ENCODE measurements at regions not wholly inside any gene's neighbourhood (a gene's known extent, or its start where the extent isn't known, plus 50 kb on each side); places are given as distances from the start of the nearest gene placed in this dataset.
"Not testable (repeated sequence)": the region's sequence is repeated elsewhere in the genome, so short reads cannot be mapped to it uniquely, and the experiment has no call there.

DNA sequence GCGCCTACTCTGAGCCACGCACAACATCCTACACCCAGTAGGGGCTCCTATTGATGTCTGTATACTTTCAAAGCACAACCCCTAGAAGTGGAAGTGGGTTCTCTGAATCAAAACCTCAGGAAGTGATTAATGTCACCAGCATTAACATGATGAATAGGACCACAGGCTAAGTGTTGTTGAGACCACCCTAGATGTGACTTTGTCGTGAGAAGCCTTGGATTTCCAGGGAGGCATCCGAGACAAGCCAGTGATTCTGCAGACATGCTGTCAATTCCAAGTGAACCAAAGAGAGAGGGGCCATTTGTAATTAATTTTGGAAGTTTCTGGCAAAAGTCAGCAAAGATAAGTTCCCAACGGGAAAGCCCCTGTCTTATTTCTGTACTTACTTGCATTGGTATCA lies 493.0 kb downstream of the ZIC3 start:
- H3K27ac ChIP-seq, result no peak overlapping the region
- no peak overlapping the region for H3K4me3 ChIP-seq
- H3K27me3 ChIP-seq, result no peaks in the 10 kb centered on the region
- no peaks in the 10 kb centered on the region for H3K9me3 ChIP-seq
- no peaks in the 10 kb centered on the region for H3K36me3 ChIP-seq
- no peaks in the 10 kb centered on the region for H3K4me1 ChIP-seq
- intact Hi-C loops (cut with DNase I), result no loop called here
- DNase-seq (ENCODE audit: low spot score in 2 of 2), result no peak
- TF ChIP-seq, protein P1, sequence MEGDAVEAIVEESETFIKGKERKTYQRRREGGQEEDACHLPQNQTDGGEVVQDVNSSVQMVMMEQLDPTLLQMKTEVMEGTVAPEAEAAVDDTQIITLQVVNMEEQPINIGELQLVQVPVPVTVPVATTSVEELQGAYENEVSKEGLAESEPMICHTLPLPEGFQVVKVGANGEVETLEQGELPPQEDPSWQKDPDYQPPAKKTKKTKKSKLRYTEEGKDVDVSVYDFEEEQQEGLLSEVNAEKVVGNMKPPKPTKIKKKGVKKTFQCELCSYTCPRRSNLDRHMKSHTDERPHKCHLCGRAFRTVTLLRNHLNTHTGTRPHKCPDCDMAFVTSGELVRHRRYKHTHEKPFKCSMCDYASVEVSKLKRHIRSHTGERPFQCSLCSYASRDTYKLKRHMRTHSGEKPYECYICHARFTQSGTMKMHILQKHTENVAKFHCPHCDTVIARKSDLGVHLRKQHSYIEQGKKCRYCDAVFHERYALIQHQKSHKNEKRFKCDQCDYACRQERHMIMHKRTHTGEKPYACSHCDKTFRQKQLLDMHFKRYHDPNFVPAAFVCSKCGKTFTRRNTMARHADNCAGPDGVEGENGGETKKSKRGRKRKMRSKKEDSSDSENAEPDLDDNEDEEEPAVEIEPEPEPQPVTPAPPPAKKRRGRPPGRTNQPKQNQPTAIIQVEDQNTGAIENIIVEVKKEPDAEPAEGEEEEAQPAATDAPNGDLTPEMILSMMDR (IDR thresholded peaks at IDR 0.05), result no peak

DNA sequence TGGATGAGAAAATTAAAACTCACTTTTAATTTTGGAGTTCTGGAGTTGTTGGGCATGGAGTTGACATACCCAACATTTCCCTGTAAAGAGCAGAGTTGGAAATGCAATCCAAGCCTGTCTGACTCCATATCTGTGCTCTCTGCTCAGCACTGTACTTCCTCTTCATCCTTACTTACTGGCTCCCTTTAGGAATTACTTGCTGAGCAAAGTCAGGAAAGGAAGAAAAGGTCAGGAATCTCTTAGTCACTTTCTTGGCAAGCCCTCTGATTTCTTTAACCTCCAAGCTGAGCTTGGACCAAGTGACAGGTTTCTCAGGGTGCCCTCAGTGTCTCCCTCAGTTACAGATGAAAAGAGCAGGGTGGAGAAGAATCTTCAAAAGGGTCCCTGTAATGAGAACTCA lies 501.5 kb downstream of the ZIC3 start:
- intact Hi-C loops (cut with DNase I), result no loop called here
- Histone ChIP-seq H3K4me3 (no peak overlapping the region), H3K27ac (no peak overlapping the region), H3K4me1 (no peaks in the 10 kb centered on the region), H3K27me3 (no peaks in the 10 kb centered on the region), H3K9me3 (no peaks in the 10 kb centered on the region), H3K36me3 (no peaks in the 10 kb centered on the region)
- TF ChIP-seq, protein P1 (IDR thresholded peaks at IDR 0.05), result no peak
- DNase-seq (ENCODE audit: low spot score in 2 of 2), result no peak

DNA sequence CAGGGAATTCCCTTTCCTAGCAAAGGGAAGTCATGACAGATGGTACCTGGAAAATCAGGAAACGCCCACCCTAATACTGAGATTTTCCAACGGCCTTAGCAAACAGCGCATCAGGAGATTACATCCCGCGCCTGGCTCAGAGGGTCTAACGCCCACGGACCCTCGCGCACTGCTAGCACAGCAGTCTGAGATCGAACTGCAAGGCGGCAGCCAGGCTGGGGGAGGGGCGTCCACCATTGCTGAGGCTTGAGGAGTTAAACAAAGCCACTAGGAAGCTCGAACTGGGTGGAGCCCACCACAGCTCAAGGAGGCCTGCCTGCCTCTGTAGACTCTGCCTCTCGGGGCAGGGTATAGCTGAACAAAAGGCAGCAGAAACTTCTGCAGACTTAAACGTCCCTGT lies 507.7 kb downstream of the ZIC3 start:
- Histone ChIP-seq H3K36me3 (no peaks in the 10 kb centered on the region), H3K9me3 (no peaks in the 10 kb centered on the region), H3K4me1 (no peaks in the 10 kb centered on the region), H3K27ac (no peak overlapping the region), H3K4me3 (no peak overlapping the region), H3K27me3 (no peaks in the 10 kb centered on the region)
- intact Hi-C loops (cut with DNase I), result no loop called here
- no peak for DNase-seq (ENCODE audit: low spot score in 2 of 2)
- TF ChIP-seq, protein P1 (IDR thresholded peaks at IDR 0.05), result no peak

DNA sequence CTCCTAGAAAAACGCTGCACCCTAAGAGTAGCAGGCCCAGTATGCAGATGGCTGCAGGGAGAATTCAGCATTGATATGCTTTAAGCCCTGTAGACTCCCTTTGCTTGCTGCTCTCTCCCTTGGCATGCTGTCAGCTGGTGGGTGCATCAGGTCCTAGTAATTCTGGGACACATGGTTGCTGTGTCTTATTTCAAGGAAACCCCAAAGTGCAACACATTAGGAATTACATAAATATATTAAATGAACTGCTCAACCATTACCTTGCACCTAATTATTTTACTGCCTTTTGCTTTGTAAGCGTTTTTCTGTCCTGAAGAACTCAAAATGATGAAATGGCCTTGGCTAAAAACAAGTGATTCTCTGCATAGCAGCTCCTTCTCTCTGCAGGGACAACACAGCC lies 516.3 kb downstream of the ZIC3 start:
- TF ChIP-seq, protein P1 (IDR thresholded peaks at IDR 0.05), result no peak
- Histone ChIP-seq H3K36me3 (no peaks in the 10 kb centered on the region), H3K4me3 (no peak overlapping the region), H3K9me3 (no peaks in the 10 kb centered on the region), H3K4me1 (no peaks in the 10 kb centered on the region), H3K27me3 (no peaks in the 10 kb centered on the region), H3K27ac (no peak overlapping the region)
- intact Hi-C loops (cut with DNase I), result no loop called here
- DNase-seq (ENCODE audit: low spot score in 2 of 2), result no peak

DNA sequence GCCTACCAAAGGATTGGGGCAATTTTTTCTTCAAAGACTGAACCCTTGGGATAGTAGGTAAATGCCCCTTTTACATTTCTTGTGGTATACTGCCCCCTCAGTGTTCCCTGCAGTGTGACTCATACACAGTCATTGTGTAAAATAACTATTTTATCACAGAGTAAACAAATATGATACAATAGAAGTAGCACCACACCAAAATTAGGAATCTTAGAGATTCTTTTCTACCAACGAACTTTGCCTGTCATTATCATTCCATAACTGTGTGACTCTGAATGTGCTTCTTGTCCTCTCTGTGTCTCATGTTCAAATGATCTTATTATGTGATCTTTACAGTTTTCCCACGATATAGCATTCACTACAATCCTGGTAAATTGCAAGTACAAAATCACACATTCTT lies 517.0 kb downstream of the ZIC3 start:
- no peaks in the 10 kb centered on the region for H3K27me3 ChIP-seq
- intact Hi-C loops (cut with DNase I), result no loop called here
- no peaks in the 10 kb centered on the region for H3K9me3 ChIP-seq
- no peaks in the 10 kb centered on the region for H3K4me1 ChIP-seq
- no peak overlapping the region for H3K27ac ChIP-seq
- no peak for DNase-seq (ENCODE audit: low spot score in 2 of 2)
- TF ChIP-seq, protein P1 (IDR thresholded peaks at IDR 0.05), result no peak
- no peaks in the 10 kb centered on the region for H3K36me3 ChIP-seq
- no peak overlapping the region for H3K4me3 ChIP-seq

DNA sequence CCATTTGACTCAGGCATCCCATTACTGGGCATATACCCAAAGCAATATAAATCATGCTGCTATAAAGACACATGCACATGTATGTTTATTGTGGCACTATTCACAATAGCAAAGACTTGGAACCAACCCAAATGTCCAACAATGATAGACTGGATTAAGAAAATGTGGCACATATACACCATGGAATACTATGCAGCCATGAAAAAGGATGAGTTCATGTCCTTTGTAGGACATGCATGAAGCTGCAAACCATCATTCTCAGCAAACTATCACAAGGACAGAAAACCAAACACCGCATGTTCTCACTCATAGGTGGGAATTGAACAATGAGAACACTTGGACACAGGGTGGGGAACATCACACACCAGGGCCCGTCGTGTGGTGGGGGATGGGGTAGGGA lies 545.0 kb downstream of the ZIC3 start:
- DNase-seq (ENCODE audit: low spot score in 2 of 2); H3K27me3 ChIP-seq; H3K9me3 ChIP-seq; H3K27ac ChIP-seq; H3K4me1 ChIP-seq; H3K36me3 ChIP-seq; H3K4me3 ChIP-seq; intact Hi-C loops (cut with DNase I): not testable (repeated sequence)
